ENCODE measurements at regions not wholly inside any gene's neighbourhood (a gene's known extent, or its start where the extent isn't known, plus 50 kb on each side); places are given as distances from the start of the nearest gene placed in this dataset.
A peak's percentile ranks its signal among the peaks of the same experiment; 100 is the strongest.

GRCh38 chr17:77432034-77432661 is 291.4 kb downstream of the SEC14L1 start:
- H3K27ac ChIP-seq, result peak overlapping the region; percentile 92 to 97
- TF ChIP-seq POLR2A (IDR thresholded peaks at IDR 0.05), result no peak
- TF ChIP-seq, protein P1, sequence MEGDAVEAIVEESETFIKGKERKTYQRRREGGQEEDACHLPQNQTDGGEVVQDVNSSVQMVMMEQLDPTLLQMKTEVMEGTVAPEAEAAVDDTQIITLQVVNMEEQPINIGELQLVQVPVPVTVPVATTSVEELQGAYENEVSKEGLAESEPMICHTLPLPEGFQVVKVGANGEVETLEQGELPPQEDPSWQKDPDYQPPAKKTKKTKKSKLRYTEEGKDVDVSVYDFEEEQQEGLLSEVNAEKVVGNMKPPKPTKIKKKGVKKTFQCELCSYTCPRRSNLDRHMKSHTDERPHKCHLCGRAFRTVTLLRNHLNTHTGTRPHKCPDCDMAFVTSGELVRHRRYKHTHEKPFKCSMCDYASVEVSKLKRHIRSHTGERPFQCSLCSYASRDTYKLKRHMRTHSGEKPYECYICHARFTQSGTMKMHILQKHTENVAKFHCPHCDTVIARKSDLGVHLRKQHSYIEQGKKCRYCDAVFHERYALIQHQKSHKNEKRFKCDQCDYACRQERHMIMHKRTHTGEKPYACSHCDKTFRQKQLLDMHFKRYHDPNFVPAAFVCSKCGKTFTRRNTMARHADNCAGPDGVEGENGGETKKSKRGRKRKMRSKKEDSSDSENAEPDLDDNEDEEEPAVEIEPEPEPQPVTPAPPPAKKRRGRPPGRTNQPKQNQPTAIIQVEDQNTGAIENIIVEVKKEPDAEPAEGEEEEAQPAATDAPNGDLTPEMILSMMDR (IDR thresholded peaks at IDR 0.05), result no peak
- no peak overlapping the region for H3K4me3 ChIP-seq
- no peaks in the 10 kb centered on the region for H3K36me3 ChIP-seq
- H3K4me1 ChIP-seq, result peaks cover 47 to 68% of the 10 kb centered on the region in 2 donors
- H3K9me3 ChIP-seq, result no peaks in the 10 kb centered on the region
- intact Hi-C loops (cut with DNase I; ENCODE audit: low total_unique reads), result loop anchor here (5.0 kb wide), 1 partner anchor 60 kb away; no protein-coding TSS in a partner anchor
- no peaks in the 10 kb centered on the region for H3K27me3 ChIP-seq
- no peak for DNase-seq

DNA sequence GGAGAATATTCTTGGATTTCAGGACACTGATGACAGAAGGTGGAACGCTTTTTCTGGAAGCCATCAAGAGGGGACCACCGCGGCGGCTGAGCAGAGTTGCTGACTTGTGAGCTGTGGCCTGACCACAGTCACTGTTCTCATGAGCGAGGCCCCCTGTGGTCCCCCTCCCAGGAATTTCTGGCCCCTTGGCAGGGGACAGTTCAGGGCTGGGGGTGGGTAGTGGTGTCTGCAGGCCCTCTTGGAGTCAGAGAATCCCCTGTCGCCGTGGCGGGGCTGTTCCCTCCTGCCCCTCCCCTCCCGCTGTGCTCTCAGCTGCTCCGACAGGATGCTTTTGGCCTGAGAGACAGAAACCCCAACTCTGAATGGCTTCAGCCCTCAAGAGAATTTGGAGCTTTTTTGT is 292.0 kb downstream of the SEC14L1 start:
- Histone ChIP-seq H3K36me3 (no peaks in the 10 kb centered on the region), H3K27me3 (no peaks in the 10 kb centered on the region), H3K4me1 (peaks cover 41 to 68% of the 10 kb centered on the region in 2 donors), H3K27ac (peak overlapping the region; percentile 33 to 97), H3K4me3 (no peak overlapping the region), H3K9me3 (no peaks in the 10 kb centered on the region)
- TF ChIP-seq, protein P1 (IDR thresholded peaks at IDR 0.05), result no peak
- TF ChIP-seq POLR2A (IDR thresholded peaks at IDR 0.05), result no peak
- no peak for DNase-seq
- intact Hi-C loops (cut with DNase I; ENCODE audit: low total_unique reads), result loop anchor here (5.0 kb wide), 1 partner anchor 60 kb away; no protein-coding TSS in a partner anchor

DNA sequence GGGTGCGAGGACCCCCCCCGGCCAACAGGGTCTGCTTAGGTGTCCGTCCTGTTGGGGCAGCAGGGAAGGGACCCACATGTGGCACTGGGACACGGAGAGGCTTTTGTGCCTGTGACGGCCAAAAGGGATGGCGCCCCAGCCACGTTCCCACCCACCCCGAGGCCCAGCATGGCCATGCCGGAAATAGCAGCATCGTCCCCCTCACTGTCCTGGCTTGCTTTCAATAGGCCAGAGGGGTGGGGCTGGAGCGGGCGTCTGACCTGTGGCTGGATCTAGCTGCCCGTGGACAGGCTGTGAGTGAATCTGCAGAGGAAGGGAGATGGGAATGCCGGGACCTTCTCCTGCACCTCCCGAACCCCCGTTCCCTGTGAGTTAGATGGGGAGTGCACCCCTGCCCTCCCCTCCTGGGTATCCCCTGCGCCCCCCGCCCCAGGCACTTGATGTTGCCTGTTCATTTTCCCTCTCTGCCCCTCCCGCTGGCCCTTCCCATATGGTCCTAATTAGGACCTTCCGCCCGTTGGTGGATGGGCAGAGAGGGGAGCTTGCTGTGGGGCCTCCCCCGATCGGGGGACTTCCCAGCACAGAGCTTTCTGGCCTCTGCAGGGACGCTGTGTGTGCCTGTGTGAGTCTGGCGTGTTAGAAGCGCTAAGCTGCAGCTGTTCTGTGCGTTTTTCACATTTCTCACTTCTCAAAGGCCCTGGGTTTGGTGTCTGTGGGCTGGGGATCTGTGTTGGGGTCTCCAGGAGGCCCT is 292.8 kb downstream of the SEC14L1 start:
- H3K4me1 ChIP-seq, result peaks cover 34 to 60% of the 10 kb centered on the region in 2 donors
- H3K27me3 ChIP-seq, result no peaks in the 10 kb centered on the region
- intact Hi-C loops (cut with DNase I; ENCODE audit: low total_unique reads), result loop anchor here (5.0 kb wide), 1 partner anchor 59 kb away; no protein-coding TSS in a partner anchor
- DNase-seq, result peak; percentile 69 to 77
- H3K9me3 ChIP-seq, result no peaks in the 10 kb centered on the region
- no peak overlapping the region for H3K4me3 ChIP-seq
- H3K27ac ChIP-seq, result peak overlapping the region; percentile 33 to 97
- H3K36me3 ChIP-seq, result no peaks in the 10 kb centered on the region
- TF ChIP-seq, protein P1 (IDR thresholded peaks at IDR 0.05), result no peak
- no peak for TF ChIP-seq POLR2A (IDR thresholded peaks at IDR 0.05)

DNA sequence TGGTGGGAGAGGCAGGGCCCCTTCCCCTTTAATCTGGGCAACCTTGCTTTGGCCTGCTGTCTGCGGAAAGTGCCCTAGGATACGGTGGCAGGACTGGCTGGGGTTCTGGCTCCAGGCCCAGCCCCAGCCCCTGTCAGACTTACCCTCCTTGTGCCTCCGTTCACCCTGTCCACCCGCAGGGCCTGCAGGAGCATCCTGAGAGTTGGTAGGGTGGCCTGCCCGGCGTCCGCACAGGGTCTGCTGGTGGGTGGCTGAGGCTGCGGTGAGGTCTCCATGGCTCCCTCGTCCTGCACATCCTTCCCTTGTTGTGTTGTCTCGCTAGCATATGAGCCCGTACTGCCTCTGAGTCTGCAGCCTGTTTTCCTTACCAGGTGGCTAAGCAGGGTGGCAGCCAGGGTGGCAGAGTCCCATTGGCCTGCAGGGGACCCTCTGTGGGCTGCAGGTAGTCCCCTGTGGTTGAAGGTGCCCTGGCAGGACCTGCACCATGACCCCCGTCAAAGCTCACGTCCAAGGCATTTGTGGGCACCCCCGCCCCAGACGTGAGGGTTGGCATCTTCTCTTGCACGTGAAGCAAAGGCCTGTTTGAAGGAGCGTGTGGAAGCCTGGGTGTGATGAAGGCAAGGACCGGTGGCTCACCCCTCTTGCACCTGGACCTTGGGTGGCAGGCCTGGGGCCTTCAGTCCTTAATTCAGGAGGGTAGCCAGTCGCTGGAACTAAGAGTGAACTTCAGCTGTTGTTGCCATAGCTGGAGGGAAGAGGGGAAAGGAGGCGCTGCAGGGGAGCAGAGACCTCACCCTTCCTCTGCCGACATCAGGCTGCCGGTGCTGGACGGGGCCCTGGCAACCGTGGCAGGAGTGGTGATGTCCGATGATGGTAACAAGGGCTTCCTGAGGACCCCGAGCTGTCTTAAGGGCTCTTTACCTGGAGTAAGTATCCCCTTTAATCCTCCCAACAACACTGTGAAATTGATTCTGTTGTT is 293.7 kb downstream of the SEC14L1 start:
- Histone ChIP-seq H3K4me3 (no peak overlapping the region), H3K27me3 (no peaks in the 10 kb centered on the region), H3K9me3 (no peaks in the 10 kb centered on the region), H3K36me3 (no peaks in the 10 kb centered on the region), H3K27ac (peak overlapping the region in 1 of 2 donors; percentile 33), H3K4me1 (peaks cover 31 to 52% of the 10 kb centered on the region in 2 donors)
- TF ChIP-seq, protein P1 (IDR thresholded peaks at IDR 0.05), result no peak
- TF ChIP-seq POLR2A (IDR thresholded peaks at IDR 0.05), result no peak
- DNase-seq, result no peak
- intact Hi-C loops (cut with DNase I; ENCODE audit: low total_unique reads), result loop anchor here (5.0 kb wide), 1 partner anchor 58 kb away; no protein-coding TSS in a partner anchor
